DMS114 treated with DMSO at 0.1 percent for 48 hours (cell line): ENCODE measurements at regions not wholly inside any gene's neighbourhood (a gene's known extent, or its start where the extent isn't known, plus 50 kb on each side); places are given as distances from the start of the nearest gene placed in this dataset.
"Not testable (repeated sequence)": the region's sequence is repeated elsewhere in the genome, so short reads cannot be mapped to it uniquely, and the experiment has no call there.

Experiments used
- DNase-seq: peaks from one replicate; lab custom pipeline; 2025; ENCODE audit not compliant: unreplicated experiment; lab: John Stamatoyannopoulos, UW

GRCh38 chr5:90135779-90136378, 273.7 kb downstream of the CETN3 start:
- DNase-seq = no peak

DNA sequence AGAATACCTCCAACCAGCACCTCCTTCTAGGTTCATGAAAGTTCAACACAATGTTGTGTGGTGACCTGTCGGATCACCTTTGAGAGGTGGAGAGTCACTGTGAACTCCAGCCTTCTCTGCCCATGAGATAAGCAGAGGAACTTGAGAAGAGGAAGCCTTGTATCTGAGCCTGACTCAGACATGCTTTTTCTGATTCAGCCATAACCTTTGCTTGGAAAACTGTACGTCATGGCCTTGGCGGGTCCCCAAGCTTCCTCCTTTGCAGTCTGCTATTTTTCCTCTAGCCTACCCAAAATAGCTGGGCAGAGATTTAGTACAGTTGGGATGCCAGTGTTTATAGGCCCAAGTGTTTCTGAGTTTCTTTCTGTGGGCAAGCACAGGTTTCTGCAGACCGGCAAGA, 274.7 kb downstream of the CETN3 start:
- DNase-seq = no peak

GRCh38 chr5:90134381-90134780, 275.2 kb downstream of the CETN3 start:
- DNase-seq = no peak

DNA sequence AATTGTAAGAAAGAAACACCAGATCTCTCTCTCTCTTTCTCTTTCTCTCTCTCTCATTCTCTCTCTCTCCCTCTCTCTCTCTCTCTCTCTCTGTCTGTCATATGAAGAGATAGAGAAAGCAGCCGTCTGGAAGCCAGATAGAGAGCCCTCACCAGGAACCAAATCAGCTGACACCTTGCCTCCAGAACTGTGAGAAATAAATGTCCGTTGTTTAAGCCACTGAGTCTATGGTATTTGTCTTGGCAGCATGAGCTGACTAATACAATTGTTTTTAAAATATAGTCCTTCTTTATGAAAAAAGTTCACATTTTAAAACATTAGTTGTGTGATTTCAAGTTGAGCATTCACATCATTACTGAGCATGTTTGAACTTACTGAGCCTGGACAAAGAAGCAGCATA, 275.6 kb downstream of the CETN3 start:
- DNase-seq = no peak

- no peak for DNase-seq
These were observed 278.0 kb downstream of the CETN3 start for GRCh38 chr5:90131383-90132133.

DNA sequence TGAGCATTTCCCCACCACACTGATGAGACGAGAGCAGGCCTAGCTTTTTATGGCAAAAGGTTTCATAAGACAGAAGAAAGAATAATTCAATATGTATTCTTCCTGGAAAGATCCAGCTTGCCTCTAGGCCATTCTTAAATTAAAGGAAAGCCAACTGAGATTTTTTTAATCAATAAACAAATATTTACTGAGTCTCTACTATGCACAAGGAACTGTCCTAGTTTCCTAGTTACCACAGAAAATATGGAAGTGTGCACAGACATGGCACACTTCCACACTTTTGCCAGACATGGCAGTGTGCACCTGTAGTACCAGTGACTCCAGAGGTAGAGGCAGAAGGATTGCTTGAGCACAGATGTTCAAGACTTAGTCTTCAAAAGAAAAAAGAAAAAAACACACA, 281.0 kb downstream of the CETN3 start:
- DNase-seq = no peak

- no peak for DNase-seq
These were observed 290.0 kb downstream of the CETN3 start for GRCh38 chr5:90119531-90119971.

DNA sequence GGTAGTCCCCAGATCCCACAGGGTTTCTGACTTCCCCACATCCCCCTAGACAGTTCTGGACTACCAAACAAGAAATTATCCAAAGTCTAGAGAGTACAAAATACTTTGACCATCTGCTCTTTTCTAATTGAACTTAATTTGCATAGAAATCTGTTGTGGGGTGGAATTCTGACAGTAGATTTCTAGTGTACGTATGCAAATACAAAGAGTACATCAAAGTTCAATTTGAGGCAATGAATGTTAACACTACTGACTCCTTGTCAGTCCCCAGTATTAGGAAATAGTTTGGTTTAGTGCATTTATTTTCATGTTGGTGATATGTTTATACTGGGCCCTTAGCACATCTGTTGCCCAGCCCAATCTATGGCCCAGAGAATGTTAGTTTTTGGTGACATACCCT, 292.6 kb downstream of the CETN3 start:
- no peak for DNase-seq

DNA sequence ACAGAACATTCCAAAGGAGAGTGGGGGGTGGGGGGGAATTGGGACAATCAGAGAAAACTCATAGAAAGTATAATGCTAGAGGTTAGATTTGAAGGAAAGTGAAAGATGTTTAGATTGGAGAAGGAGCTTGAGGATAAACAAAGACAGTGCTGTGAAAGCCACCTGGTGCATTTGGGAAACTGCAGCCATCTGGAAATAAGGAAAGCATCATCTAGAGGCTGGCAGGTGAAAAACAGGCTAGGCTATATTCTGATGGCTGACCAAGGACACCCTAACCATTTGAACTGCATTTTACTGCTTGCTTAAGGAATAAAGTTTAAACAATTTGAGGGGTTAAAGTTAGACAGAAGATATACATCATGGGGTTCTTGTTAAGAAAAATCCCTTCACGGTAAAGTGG, 296.4 kb downstream of the CETN3 start:
- no peak for DNase-seq

DNA sequence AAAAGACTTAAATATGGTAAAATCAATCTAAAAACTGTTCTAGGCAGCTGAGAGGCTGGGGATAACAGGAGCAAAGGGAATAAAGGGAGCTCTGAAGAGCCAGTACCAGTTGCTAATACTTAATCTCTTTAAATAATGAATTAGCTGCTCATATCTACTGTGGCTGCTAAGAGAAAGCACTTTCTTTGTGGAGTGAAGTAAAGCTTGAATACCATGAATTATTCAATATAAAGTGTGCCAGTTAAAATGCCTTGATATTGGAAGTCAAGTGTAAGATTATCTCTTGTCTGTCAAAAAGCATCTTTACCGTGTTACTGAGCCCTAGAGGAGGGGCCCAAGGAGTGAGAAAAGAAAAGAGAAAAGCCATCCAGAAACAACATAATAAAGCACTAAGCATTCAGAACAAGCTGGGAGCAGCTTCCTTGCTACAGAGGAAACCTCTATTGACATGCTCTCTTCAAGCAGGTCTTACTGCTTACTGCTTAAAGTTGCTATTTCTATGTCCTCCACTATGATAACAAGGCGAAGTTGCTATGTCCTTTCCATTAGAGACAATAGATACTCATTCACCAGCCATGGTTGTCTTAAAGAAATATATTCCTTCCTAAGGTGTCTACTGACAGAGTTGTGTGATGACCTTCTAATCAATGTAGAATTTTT, 297.4 kb downstream of the CETN3 start:
- no peak for DNase-seq

DNA sequence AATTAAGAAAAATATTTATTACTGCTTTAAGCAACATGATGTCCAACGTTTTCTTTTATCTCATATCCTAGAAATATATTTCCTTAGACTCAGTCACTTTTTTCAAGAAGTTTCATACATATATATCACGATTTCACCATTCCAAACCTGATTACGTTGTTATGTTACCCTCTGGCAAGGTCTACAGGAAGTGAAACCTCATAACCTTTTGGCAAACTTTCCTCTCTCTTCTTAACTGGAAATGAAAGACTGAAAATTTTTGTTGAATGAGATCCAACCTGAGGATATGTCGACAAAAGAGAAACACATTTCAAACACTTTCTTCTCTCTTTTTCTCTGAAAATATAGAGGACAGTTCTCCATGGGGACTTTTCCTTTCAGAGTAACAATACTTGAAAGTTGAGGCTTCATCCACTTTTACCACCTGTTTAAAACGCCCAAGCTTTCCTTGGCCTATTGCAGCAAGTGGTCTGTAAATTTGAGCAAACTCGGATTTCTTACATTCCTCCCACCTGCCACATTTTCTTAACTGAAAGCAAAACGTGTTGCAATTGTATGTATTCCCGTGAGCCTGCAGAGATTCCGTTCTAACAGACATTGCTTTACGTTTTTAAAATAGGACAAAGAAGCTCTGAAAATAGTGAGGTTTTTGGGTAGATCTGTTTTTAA, 298.1 kb downstream of the CETN3 start:
- DNase-seq = no peak

DNA sequence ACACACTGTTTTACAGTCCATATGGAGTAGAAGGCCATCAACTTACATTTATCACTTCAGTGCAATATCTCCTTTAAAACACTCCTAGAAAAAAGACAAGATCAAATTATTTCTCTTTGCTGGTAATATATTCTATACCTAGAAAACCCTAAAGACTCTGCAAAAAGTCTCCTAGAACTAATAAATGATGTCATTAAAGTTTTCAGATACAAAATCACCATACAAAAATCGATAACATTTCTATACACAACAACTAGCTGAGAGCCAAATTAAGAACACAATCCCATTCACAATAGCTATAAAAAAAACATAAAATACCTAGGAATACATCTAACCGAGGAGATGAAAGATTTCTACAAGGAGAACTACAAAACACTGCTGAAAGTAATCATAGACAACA, 300.3 kb downstream of the CETN3 start:
- no peak for DNase-seq

GRCh38 chr5:90099099-90099498, 310.5 kb downstream of the CETN3 start:
- no peak for DNase-seq

GRCh38 chr5:90097082-90097477, 312.5 kb downstream of the CETN3 start:
- no peak for DNase-seq

- no peak for DNase-seq
These were observed 313.0 kb downstream of the CETN3 start for GRCh38 chr5:90096415-90097081.

DNA sequence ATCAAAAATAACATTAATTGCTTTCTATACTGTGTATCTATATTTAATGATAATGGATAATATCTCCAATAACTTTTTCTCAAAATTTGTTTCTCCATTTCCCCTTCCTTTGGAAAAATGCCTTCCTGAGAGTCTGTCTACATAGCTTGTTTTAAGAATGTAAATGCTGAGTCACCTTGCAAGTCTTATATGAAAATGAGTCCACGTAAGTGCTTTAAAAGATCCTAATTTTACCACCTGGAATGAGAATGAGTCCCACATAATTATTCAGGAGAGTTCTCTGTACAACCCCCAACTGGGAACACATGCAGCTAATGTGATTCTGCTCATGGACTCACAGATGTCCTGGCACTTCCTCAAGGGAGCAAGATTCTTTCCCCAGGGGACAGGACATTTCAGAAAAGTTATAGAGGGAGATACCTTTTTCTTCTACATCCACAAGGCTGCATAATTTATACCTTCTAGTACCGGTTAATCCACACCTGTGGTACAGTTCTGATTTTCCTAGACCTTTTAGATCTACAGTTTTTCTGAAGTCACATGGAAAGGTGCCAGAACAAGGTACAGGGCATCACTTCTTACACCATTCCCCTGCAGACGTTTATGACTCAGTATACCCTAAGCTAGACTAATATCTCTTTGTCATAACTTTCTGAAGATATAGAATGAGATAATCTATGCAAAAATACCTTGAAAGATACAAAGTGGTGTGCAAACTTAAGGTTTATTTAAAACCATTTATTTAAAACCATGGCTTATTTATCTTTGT, 314.1 kb downstream of the CETN3 start:
- no peak for DNase-seq

DNA sequence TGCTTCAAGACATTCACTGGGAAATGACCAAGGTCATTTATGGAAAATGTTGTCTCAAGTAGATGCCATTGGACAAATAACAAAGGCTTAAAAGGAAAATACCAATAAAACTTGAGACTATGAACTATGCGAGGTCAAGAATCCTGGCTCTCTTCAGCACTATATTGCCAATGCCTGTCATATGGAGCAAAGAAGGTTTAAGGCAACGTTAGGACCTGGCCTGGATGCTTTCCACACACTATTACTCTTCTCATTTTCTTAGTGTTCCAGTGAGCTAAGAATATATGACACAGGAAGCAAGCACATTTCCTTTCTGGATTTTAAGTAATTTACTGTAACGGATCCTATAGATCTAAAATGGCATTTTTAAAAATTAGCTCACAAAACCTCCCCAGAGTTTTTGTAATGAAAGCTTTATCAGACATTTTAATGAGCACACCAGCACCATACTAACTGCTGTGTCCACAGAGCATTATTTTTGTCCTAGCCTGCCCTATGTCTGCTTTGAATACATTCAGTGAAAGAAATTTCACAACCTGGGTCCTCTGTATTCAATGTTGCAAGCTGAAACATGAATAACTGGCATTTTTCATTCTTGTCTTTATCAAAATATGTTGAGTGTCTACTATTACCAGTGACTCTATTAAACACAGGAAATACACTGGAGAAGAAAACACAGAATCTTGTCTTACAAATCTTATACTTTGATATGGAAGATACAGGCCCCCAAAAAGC, 315.6 kb downstream of the CETN3 start:
- no peak for DNase-seq

DNA sequence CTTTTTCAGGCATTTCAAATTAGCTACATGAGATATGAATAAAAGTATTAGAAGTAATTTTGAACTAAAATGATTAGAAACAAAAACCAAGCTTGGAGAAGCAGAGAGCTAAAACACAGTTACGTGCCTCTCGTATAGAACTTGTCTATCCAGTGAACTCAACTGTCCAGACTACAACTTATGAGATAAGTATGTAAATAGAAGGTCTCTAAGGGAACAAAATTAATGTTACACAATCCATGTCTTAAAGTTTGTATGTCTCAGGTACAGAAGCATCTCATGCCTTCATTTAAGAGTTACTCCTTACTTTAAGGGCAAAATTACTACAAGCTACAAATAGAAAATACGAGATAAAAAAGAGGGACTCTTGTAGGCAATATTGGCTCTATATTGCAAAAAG, 316.8 kb downstream of the CETN3 start:
- DNase-seq = no peak

GRCh38 chr5:90084342-90084741, 325.2 kb downstream of the CETN3 start:
- DNase-seq = no peak

DNA sequence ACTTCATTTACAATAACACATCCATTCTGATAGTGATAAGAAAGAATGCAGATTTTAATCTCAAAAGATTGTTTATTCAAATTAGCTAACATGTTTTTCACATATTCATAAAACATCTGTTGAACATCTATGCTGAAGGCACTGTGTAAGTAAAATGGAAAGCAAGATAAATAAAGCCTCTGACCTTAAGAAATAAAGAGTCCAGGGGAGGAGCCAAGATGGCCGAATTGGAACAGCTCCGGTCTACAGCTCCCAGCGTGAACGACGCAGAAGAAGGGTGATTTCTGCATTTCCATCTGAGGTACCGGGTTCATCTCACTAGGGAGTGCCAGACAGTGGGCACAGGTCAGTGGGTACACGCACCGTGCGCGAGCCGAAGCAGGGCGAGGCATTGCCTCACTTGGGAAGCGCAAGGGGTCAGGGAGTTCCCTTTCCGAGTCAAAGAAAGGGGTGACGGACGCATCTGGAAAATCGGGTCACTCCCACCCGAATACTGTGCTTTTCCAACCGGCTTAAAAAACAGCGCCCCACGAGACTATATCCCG, 336.5 kb downstream of the CETN3 start:
- DNase-seq = not testable (repeated sequence)
